Memory B cell (primary cell): ENCODE measurements at regions not wholly inside any gene's neighbourhood (a gene's known extent, or its start where the extent isn't known, plus 50 kb on each side); places are given as distances from the start of the nearest gene placed in this dataset.
A peak's percentile ranks its signal among the peaks of the same experiment; 100 is the strongest.

ENCODE experiments used
- ATAC-seq: fragments of 150-1000 bp; cut with Tn5 transposase; 2 replicates; pipeline ENCODE4 v1.10.0; 2021; ENCODE audit warnings: low read depth, mild to moderate bottlenecking, moderate library complexity
- DNase-seq, 2 donors: peaks; one replicate each; pipeline ENCODE4 v3.0.0; 2022; ENCODE audit warnings: low spot score in 2 of 2
- H3K27ac Mint-ChIP-seq: one replicate; pipeline ENCODE4 v1.8.0; 2022; ENCODE audit warnings: mild to moderate bottlenecking, moderate library complexity, mixed read lengths
- H3K27me3 Mint-ChIP-seq: one replicate; pipeline ENCODE4 v1.8.0; 2022; ENCODE audit warnings: mixed read lengths
- H3K36me3 Mint-ChIP-seq: one replicate; pipeline ENCODE4 v1.8.0; 2022; ENCODE audit warnings: mild to moderate bottlenecking, mixed read lengths
- H3K4me1 Mint-ChIP-seq: one replicate; pipeline ENCODE4 v1.8.0; 2022; ENCODE audit warnings: mixed read lengths
- H3K4me3 Mint-ChIP-seq: one replicate; pipeline ENCODE4 v1.8.0; 2022; ENCODE audit warnings: mild to moderate bottlenecking, moderate library complexity, mixed read lengths
- H3K9me3 Mint-ChIP-seq: one replicate; pipeline ENCODE4 v1.8.0; 2022; ENCODE audit warnings: mixed read lengths

DNA sequence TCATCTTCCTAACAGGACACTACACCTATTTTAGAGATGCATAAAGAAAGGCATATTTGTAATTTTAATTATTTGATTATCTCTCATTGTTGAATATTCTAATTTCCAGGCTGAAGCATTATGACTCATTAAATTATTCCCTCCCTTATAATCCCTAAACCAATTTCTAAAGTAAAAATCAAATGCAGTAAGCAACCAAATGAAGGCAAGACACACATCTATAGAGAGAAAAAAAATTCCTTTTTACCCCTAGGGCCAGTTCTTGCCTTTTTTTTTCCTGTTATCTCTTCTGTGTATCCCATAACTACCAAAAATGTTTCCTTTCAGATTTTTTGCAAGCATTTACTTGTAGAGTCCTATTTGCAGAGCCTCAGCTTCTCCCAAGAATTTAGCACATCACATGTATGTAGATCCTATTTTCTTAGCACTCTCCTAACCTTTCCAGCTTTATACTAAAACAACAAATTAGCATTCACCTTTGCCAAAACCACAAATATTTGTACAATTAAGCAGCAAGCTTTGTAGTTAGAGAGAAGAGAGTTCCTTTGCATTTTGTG lies 177.9 kb downstream of the SATB1 start:
- Mint-ChIP-seq H3K4me3 (no peak overlapping the region), H3K36me3 (no peaks in the 10 kb centered on the region), H3K9me3 (no peaks in the 10 kb centered on the region), H3K4me1 (peaks cover 3% of the 10 kb centered on the region), H3K27me3 (peaks cover 10% of the 10 kb centered on the region), H3K27ac (no peak overlapping the region)
- no peak for DNase-seq
- no peak for ATAC-seq

DNA sequence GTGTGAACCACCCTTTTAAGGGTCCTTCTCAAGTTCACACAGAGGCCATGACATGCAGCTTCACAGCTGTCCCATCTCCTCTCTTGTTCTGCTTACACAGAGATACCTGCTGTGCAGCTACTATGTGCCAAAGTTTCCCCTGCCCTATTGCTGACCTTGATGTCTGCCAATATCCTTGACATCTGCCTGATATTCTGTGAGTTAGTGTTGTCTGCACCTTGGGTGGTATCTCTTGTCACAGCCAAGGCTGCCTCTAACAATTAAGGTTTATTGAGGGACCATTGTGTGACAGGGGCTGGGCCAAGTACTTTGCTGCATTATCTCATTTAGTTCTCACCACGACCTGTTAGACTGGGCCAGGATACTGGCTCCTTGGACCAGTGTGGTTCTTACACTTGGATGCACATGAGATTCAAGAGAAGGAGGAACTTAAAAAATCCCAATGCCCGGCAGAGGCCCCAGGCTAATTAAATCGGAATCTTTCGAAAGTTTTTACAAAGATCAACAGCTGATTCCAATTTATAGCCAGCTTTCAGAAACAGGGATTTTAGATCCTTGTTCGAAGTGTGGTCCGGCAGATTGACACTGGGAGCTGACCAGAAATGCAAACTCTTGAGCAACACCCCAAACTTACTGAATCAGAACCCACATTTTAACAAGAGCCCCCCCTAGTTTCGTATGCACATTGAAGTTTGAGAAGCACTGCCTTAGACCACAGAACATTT lies 178.6 kb downstream of the SATB1 start:
- H3K27ac Mint-ChIP-seq, result no peak overlapping the region
- H3K36me3 Mint-ChIP-seq, result no peaks in the 10 kb centered on the region
- DNase-seq (no peak), ATAC-seq (no peak)
- H3K27me3 Mint-ChIP-seq, result peaks cover 10% of the 10 kb centered on the region
- H3K4me3 Mint-ChIP-seq, result no peak overlapping the region
- no peaks in the 10 kb centered on the region for H3K9me3 Mint-ChIP-seq
- peaks cover 3% of the 10 kb centered on the region for H3K4me1 Mint-ChIP-seq

DNA sequence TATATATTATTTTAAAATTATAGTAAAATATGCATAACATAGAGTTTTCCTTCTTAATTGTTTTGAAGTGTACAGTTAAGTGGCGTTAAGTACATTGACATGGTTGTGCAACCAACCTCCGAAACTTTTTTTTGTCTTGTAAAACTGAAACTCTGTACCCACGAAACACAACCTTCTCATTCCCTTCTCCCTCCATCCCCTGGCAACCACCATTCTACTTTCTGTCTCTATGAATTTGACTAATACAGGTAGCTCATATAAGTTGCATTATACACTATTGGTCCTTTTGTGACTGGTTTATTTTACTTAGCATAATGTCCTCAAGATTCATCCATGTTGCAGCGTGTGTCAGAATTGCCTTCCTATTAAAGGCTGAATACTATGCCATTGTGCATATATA lies 179.4 kb downstream of the SATB1 start:
- Mint-ChIP-seq H3K4me1 (peaks cover 3% of the 10 kb centered on the region), H3K4me3 (no peak overlapping the region), H3K9me3 (no peaks in the 10 kb centered on the region), H3K27ac (no peak overlapping the region), H3K27me3 (peaks cover 7% of the 10 kb centered on the region), H3K36me3 (no peaks in the 10 kb centered on the region)
- ATAC-seq, result no peak
- no peak for DNase-seq

DNA sequence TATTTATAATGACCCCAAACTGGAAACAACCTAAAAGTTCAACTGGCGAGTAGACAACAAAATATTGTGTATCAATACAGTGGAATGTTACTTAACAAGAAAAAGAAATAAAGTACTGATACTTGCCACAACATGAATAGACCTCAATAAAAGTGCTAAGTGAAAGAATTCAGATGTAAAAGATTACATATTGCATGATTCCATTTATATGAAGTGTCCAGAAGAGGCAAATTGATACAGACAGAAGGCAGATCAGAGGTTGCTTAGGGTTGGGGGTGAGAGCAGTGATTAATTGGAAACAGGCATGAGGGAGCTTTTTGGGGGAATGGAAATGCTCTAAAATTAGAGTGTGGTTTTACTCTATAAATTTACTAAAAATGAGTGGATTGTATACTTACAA lies 183.3 kb downstream of the SATB1 start:
- Mint-ChIP-seq H3K4me3 (no peak overlapping the region), H3K27ac (no peak overlapping the region), H3K27me3 (peaks cover 7% of the 10 kb centered on the region), H3K9me3 (no peaks in the 10 kb centered on the region), H3K4me1 (peaks cover 3% of the 10 kb centered on the region), H3K36me3 (no peaks in the 10 kb centered on the region)
- DNase-seq (no peak), ATAC-seq (no peak)

DNA sequence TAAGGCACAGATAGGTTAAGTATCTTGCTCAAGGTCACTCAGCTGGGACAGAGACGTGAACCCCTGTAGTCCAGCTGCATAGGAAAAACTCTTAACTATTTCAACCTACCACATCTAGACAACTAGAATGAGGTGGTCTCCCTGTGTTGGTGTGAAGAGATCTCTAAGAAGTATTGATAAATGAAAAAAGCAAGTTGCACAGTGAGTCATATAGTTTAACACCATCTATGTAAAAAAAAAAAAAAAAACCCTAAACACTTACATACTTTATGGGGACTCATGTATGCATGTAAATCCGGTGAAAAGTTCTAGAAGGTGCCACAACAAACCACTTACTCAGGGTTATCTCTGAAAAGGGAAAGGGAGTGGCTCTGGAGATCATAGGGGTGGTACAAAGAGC lies 185.5 kb downstream of the SATB1 start:
- Mint-ChIP-seq H3K4me1 (no peaks in the 10 kb centered on the region), H3K36me3 (no peaks in the 10 kb centered on the region), H3K9me3 (no peaks in the 10 kb centered on the region), H3K27ac (no peak overlapping the region), H3K4me3 (no peak overlapping the region), H3K27me3 (peaks cover 5% of the 10 kb centered on the region)
- ATAC-seq (no peak), DNase-seq (no peak)

DNA sequence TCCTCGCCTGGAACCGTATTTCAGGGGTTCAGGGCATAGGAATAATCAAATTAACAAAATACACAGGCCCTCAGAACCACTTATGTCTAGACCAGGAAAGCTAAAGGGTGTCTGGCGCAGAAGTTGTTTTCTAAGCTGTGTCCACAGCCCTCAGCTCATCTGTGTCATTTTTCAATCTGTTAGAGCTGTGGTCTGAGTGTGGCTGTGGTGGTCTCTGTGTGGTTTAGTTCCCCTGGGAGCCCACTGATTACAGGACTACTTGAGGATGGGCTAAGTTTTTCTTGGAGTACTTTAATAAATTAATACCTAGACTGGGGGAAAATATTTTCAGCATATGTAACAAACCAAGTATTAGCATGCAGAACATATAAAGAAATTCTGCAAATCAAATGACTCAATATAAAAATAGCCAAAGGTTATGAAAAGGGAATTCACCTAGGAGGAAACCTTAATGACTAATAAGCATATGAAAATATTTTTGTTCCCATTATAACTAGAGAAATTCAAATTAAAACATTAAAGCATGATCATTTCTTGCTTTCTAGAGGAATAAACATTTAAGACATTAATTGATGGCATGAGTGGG lies 186.3 kb downstream of the SATB1 start:
- H3K27ac Mint-ChIP-seq, result no peak overlapping the region
- ATAC-seq, result no peak
- H3K9me3 Mint-ChIP-seq, result no peaks in the 10 kb centered on the region
- no peaks in the 10 kb centered on the region for H3K36me3 Mint-ChIP-seq
- peaks cover 4% of the 10 kb centered on the region for H3K27me3 Mint-ChIP-seq
- H3K4me3 Mint-ChIP-seq, result no peak overlapping the region
- no peak for DNase-seq
- no peaks in the 10 kb centered on the region for H3K4me1 Mint-ChIP-seq

DNA sequence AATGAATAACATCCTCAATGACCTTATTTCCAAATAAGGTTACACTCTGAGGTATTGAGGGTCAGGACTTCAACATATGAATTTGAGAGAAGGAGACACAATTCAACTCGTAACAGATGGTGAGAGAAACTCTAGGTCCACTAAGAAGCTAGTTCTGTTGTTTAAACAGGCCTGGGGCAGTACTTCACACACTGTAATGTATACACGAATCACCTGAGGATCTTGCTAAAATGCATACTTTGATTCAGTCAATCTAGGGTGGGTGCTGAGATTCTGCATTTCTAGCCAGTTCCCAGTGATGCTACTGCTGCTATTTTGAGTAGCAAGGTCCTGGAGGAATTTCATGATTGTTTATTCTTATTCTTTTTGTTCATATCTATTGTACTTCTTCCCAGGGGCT lies 186.8 kb downstream of the SATB1 start:
- no peaks in the 10 kb centered on the region for H3K4me1 Mint-ChIP-seq
- H3K27ac Mint-ChIP-seq, result no peak overlapping the region
- DNase-seq, result no peak
- peaks cover 8% of the 10 kb centered on the region for H3K27me3 Mint-ChIP-seq
- H3K9me3 Mint-ChIP-seq, result no peaks in the 10 kb centered on the region
- H3K36me3 Mint-ChIP-seq, result no peaks in the 10 kb centered on the region
- ATAC-seq, result no peak
- no peak overlapping the region for H3K4me3 Mint-ChIP-seq

DNA sequence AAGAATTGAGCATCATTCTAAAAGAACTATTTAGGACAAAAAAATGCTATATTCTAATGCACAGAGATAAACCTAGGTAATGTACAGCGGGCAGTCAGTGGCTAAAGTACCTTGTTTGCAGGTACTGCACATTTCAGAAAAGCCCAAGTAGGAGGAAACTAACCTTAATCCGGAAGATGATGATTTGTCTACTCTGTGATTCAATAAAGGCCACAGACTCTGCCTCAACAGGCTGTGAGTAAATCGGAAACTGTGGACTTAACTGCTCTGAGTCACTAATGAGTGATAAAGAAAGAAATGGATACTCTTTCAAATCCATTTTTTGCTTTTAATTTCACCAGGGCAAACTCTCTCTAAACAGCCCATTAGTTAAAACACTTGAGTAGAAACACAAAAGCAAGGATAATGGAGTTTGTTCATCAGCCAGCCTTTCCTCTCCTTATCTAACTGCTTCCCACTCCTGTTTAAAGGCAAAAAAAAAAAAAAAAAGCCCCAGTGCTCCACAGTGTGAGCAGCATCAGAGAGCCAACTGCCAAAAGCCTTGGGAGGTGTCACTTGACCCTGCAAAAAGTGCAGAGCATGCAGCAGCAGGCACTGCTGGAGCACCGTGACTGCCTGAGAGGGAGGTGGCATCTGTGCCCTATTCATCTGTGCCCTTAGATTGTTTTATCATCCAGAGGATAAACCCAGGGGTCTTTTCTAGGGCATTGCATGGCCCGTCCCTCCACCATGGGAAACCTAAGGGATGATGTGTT lies 187.7 kb downstream of the SATB1 start:
- Mint-ChIP-seq H3K4me3 (no peak overlapping the region), H3K36me3 (no peaks in the 10 kb centered on the region), H3K4me1 (no peaks in the 10 kb centered on the region), H3K27me3 (peaks cover 9% of the 10 kb centered on the region), H3K9me3 (no peaks in the 10 kb centered on the region), H3K27ac (no peak overlapping the region)
- ATAC-seq (no peak), DNase-seq (no peak)

DNA sequence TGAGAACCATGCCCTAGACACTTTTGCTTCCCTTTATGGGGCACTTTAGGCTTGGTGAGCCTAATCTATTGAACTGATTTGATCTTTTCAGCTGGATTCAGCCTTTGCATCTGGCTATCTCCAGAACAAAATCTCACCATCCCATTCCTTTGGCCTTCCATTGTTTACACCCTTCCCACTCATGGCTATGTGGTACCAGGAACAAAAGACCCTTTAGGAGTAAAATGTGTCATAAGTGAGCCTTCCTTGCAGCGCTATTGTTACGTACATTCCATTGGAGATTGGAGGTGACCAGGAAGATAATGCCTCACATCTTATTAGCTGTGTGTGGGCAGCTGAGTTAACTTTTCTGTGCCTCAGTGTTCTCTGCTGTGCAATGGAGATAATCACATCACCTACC lies 188.4 kb downstream of the SATB1 start:
- DNase-seq (no peak), ATAC-seq (no peak)
- Mint-ChIP-seq H3K36me3 (no peaks in the 10 kb centered on the region), H3K4me1 (no peaks in the 10 kb centered on the region), H3K4me3 (no peak overlapping the region), H3K27me3 (peaks cover 9% of the 10 kb centered on the region), H3K9me3 (no peaks in the 10 kb centered on the region), H3K27ac (no peak overlapping the region)

DNA sequence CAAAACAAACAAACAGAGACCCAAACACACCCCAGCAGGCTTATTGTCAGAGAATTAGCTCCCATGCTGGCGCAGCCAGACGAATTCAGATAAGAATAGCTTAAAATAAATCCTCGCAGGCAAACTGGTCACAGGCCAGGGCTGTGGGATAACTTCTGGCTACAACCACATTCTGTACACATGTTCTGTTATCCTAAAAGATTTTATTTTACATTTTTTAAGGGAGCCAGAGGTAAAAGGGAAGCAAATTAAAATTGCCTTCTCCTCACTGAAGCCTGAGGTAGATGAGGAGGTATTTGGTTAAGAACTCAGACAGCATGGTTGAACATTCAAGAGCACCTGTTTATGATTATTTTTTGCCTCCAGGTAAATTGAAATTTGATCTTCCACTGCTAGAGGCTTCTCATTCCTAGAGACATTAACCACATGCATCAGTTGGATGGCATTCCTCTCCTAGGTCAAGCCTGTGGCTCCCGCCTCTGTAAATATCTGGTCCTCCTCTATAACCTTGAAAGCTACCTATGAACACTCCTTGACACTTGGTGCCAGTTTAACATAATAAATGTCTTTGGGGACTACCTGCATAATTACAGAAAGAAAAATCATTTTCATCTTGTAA lies 190.3 kb downstream of the SATB1 start:
- H3K4me1 Mint-ChIP-seq, result no peaks in the 10 kb centered on the region
- H3K27me3 Mint-ChIP-seq, result peaks cover 11% of the 10 kb centered on the region
- DNase-seq (no peak), ATAC-seq (no peak)
- H3K36me3 Mint-ChIP-seq, result no peaks in the 10 kb centered on the region
- H3K4me3 Mint-ChIP-seq, result no peak overlapping the region
- no peaks in the 10 kb centered on the region for H3K9me3 Mint-ChIP-seq
- H3K27ac Mint-ChIP-seq, result no peak overlapping the region

DNA sequence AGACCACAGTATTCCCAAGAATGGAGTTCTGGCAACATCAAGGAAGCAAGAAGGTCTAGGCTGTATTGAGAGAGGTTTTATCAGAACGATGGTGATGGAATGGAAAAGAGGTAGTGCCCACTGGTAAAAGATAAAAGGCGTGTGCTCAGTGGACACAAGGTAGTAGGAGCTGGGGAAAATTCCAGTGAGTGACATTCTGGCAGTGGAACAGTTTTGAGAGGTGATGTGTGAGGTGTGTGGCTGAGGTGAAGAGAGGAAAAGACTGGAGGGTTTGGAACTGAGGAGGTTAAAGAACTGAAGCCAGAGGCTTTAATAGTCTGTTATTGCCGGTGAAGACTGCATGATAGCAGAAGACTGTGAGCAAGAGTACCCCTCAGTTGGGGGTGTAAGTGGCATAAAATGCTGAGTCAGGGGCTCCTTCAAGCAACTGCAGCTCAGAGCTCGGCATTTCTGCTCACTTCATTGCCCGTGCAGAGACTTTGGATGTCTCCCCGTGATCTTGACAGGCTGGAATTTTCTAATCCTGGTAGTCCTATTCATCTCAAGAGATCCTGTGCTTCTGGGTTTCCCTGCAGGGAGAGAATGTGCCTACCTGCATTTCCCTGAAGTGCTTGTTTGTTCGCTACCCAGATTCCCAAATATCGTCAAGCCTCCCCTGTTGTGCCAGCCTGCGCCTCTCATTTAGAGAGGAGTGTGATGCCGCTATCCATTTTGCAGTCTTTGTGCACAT lies 191.0 kb downstream of the SATB1 start:
- no peak overlapping the region for H3K4me3 Mint-ChIP-seq
- H3K9me3 Mint-ChIP-seq, result no peaks in the 10 kb centered on the region
- no peaks in the 10 kb centered on the region for H3K36me3 Mint-ChIP-seq
- peaks cover 11% of the 10 kb centered on the region for H3K27me3 Mint-ChIP-seq
- DNase-seq (no peak), ATAC-seq (no peak)
- no peaks in the 10 kb centered on the region for H3K4me1 Mint-ChIP-seq
- no peak overlapping the region for H3K27ac Mint-ChIP-seq

DNA sequence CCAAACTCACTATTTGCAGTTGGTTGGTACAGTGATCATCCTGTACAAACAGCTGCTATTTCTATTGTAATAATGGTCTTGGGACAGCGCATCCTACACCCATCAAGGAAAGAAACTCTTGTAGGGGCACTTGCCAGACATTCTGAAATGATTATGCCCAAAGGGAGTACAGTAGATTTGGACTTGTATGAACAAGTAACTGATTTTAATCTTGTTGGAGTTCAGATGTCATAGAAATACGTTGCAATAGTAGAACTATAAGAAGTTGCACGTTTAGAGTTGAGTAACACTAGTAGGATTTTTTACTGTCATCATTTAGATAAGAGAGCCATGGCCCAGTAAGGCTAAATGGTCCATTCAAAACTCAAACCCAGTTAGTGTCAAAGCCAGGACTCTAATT lies 192.8 kb downstream of the SATB1 start:
- ATAC-seq (no peak), DNase-seq (no peak)
- H3K36me3 Mint-ChIP-seq, result no peaks in the 10 kb centered on the region
- H3K4me1 Mint-ChIP-seq, result peaks cover 6% of the 10 kb centered on the region
- H3K27me3 Mint-ChIP-seq, result peaks cover 15% of the 10 kb centered on the region
- no peak overlapping the region for H3K27ac Mint-ChIP-seq
- H3K9me3 Mint-ChIP-seq, result no peaks in the 10 kb centered on the region
- H3K4me3 Mint-ChIP-seq, result no peak overlapping the region

DNA sequence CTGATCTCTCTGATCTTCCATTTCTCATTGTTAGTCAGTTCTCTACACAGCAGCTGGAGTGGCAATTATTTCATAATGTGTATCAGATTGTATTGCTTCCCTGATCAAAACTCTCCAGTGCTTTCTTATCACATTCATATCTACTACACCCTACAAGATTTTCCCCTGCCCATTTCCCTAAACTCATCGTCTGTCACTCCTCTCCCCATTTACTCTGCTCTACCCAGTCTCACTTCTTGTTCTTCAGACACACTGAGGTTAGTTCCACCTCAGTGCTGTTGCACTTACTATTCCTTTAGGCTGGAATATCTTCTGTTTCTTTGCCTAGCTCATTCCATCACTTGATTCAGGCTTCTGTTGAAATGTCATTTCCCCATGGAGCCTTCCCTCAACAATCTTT lies 197.1 kb downstream of the SATB1 start:
- Mint-ChIP-seq H3K4me1 (peaks cover 29% of the 10 kb centered on the region), H3K4me3 (peak overlapping the region; percentile 4), H3K27me3 (peaks cover 6% of the 10 kb centered on the region), H3K36me3 (no peaks in the 10 kb centered on the region), H3K9me3 (no peaks in the 10 kb centered on the region), H3K27ac (no peak overlapping the region)
- peak; percentile 31 for ATAC-seq
- DNase-seq, result no peak
